GM06990 (cell line): ENCODE measurements at regions not wholly inside any gene's neighbourhood (a gene's known extent, or its start where the extent isn't known, plus 50 kb on each side); places are given as distances from the start of the nearest gene placed in this dataset.

ENCODE experiments used
- DNase-seq: peaks from one replicate; pipeline ENCODE4 v3.0.0-alpha.2; 2011; ENCODE audit not compliant: insufficient read length; ENCODE audit errors: extremely low read depth
- H3K27me3 ChIP-seq: replicated peaks from 2 replicates; pipeline ENCODE4 v1.6.0; 2011; ENCODE audit warnings: low read length; ENCODE audit not compliant: control insufficient read depth, insufficient read depth
- H3K36me3 ChIP-seq: 2 replicates; pipeline ENCODE4 v1.5.1; 2011; ENCODE audit warnings: low read length; ENCODE audit not compliant: control insufficient read depth, insufficient read depth
- H3K4me3 ChIP-seq: replicated peaks from 2 replicates; pipeline ENCODE4 v1.5.1; 2011; ENCODE audit warnings: low read depth, mild to moderate bottlenecking, control low read depth, low read length
- CTCF ChIP-seq: IDR thresholded peaks from 2 replicates; pipeline ENCODE4 v1.5.1; 2011; ENCODE audit warnings: low read length, control low read depth, mild to moderate bottlenecking, inconsistent platforms; ENCODE audit not compliant: insufficient read depth, poor library complexity, severe bottlenecking

GRCh38 chr2:15072836-15073235 lies 440.3 kb downstream of the LRATD1 start:
- no peaks in the 10 kb centered on the region; the same call in 1 of the 2 replicates for H3K27me3 ChIP-seq
- no peak for DNase-seq
- no peak overlapping the region for H3K4me3 ChIP-seq
- H3K36me3 ChIP-seq, result no peaks in the 10 kb centered on the region
- TF ChIP-seq CTCF, result no peak

- no peaks in the 10 kb centered on the region for H3K36me3 ChIP-seq
- DNase-seq, result no peak
- H3K4me3 ChIP-seq, result no peak overlapping the region
- no peak for TF ChIP-seq CTCF
- H3K27me3 ChIP-seq, result no peaks in the 10 kb centered on the region; the same call in 1 of the 2 replicates
Measured at GRCh38 chr2:15073664-15074063, 441.1 kb downstream of the LRATD1 start.

DNA sequence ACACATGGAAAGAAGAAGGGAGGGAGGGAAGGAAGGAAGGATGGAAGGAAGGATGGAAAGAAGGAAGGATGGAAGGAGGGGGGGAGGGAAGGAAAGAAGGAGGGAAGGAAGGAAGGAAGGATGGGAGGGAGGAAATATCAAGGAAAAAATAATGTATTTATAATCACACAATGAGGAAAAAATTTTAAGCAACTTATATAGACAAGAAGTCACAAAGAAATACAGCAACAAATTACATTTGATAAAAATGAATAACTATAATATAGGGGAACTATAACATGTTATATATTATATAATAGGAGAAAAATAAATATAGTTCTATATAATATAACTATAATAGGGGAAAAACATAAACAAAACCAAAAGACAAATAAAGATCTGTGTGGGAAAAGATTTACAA lies 441.8 kb downstream of the LRATD1 start:
- Histone ChIP-seq H3K4me3 (no peak overlapping the region), H3K27me3 (no peaks in the 10 kb centered on the region; the same call in 1 of the 2 replicates), H3K36me3 (no peaks in the 10 kb centered on the region)
- no peak for TF ChIP-seq CTCF
- no peak for DNase-seq

GRCh38 chr2:15074751-15075700 lies 442.5 kb downstream of the LRATD1 start:
- no peaks in the 10 kb centered on the region for H3K36me3 ChIP-seq
- H3K27me3 ChIP-seq, result no peaks in the 10 kb centered on the region; the same call in 1 of the 2 replicates
- H3K4me3 ChIP-seq, result no peak overlapping the region
- no peak for TF ChIP-seq CTCF
- DNase-seq, result no peak

GRCh38 chr2:15076668-15077067 lies 444.2 kb downstream of the LRATD1 start:
- DNase-seq, result no peak
- TF ChIP-seq CTCF, result no peak
- Histone ChIP-seq H3K36me3 (no peaks in the 10 kb centered on the region), H3K4me3 (no peak overlapping the region), H3K27me3 (no peaks in the 10 kb centered on the region; the same call in none of the 2 replicates)
